ENCODE measurements at regions not wholly inside any gene's neighbourhood (a gene's known extent, or its start where the extent isn't known, plus 50 kb on each side); places are given as distances from the start of the nearest gene placed in this dataset.

- no peak for DNase-seq (ENCODE audit: low read depth)
- no peaks in the 10 kb centered on the region for H3K27me3 ChIP-seq (ENCODE audit: control insufficient read depth, insufficient read depth, low read length)
- no peaks in the 10 kb centered on the region for H3K36me3 ChIP-seq (ENCODE audit: control insufficient read depth, insufficient read depth, low read length)
- no peak overlapping the region for H3K4me3 ChIP-seq (ENCODE audit: low read depth, low read length)
- TF ChIP-seq CTCF (IDR thresholded peaks at IDR 0.05; ENCODE audit: insufficient read depth, low read length, poor library complexity, severe bottlenecking): no peak
Measured at GRCh38 chr10:55232553-55232952, 431.5 kb upstream of the PCDH15 start.

GRCh38 chr10:55227967-55228366, 426.9 kb upstream of the PCDH15 start:
- Histone ChIP-seq H3K36me3 (ENCODE audit: control insufficient read depth, insufficient read depth, low read length) (no peaks in the 10 kb centered on the region), H3K4me3 (ENCODE audit: low read depth, low read length) (no peak overlapping the region), H3K27me3 (ENCODE audit: control insufficient read depth, insufficient read depth, low read length) (no peaks in the 10 kb centered on the region)
- no peak for DNase-seq (ENCODE audit: low read depth)
- no peak for TF ChIP-seq CTCF (IDR thresholded peaks at IDR 0.05; ENCODE audit: insufficient read depth, low read length, poor library complexity, severe bottlenecking)

GRCh38 chr10:55224007-55224781, 423.2 kb upstream of the PCDH15 start:
- no peaks in the 10 kb centered on the region for H3K27me3 ChIP-seq (ENCODE audit: control insufficient read depth, insufficient read depth, low read length)
- no peak for DNase-seq (ENCODE audit: low read depth)
- H3K36me3 ChIP-seq (ENCODE audit: control insufficient read depth, insufficient read depth, low read length): no peaks in the 10 kb centered on the region
- TF ChIP-seq CTCF (IDR thresholded peaks at IDR 0.05; ENCODE audit: insufficient read depth, low read length, poor library complexity, severe bottlenecking): no peak
- no peak overlapping the region for H3K4me3 ChIP-seq (ENCODE audit: low read depth, low read length)

- no peak for TF ChIP-seq CTCF (IDR thresholded peaks at IDR 0.05; ENCODE audit: insufficient read depth, low read length, poor library complexity, severe bottlenecking)
- no peaks in the 10 kb centered on the region for H3K27me3 ChIP-seq (ENCODE audit: control insufficient read depth, insufficient read depth, low read length)
- no peaks in the 10 kb centered on the region for H3K36me3 ChIP-seq (ENCODE audit: control insufficient read depth, insufficient read depth, low read length)
- no peak overlapping the region for H3K4me3 ChIP-seq (ENCODE audit: low read depth, low read length)
- no peak for DNase-seq (ENCODE audit: low read depth)
Measured at GRCh38 chr10:55223352-55223751, 422.3 kb upstream of the PCDH15 start.

GRCh38 chr10:55220975-55221374, 419.9 kb upstream of the PCDH15 start:
- H3K36me3 ChIP-seq (ENCODE audit: control insufficient read depth, insufficient read depth, low read length): no peaks in the 10 kb centered on the region
- no peak overlapping the region for H3K4me3 ChIP-seq (ENCODE audit: low read depth, low read length)
- DNase-seq (ENCODE audit: low read depth): no peak
- TF ChIP-seq CTCF (IDR thresholded peaks at IDR 0.05; ENCODE audit: insufficient read depth, low read length, poor library complexity, severe bottlenecking): no peak
- H3K27me3 ChIP-seq (ENCODE audit: control insufficient read depth, insufficient read depth, low read length): no peaks in the 10 kb centered on the region

- Histone ChIP-seq H3K27me3 (ENCODE audit: control insufficient read depth, insufficient read depth, low read length) (no peaks in the 10 kb centered on the region), H3K36me3 (ENCODE audit: control insufficient read depth, insufficient read depth, low read length) (no peaks in the 10 kb centered on the region), H3K4me3 (ENCODE audit: low read depth, low read length) (no peak overlapping the region)
- DNase-seq (ENCODE audit: low read depth): no peak
- TF ChIP-seq CTCF (IDR thresholded peaks at IDR 0.05; ENCODE audit: insufficient read depth, low read length, poor library complexity, severe bottlenecking): no peak
Measured at GRCh38 chr10:55215699-55216098, 414.7 kb upstream of the PCDH15 start.

Data from kidney epithelial cell (primary cell).